GM12878 (cell line): ENCODE measurements at regions not wholly inside any gene's neighbourhood (a gene's known extent, or its start where the extent isn't known, plus 50 kb on each side); places are given as distances from the start of the nearest gene placed in this dataset.

Source experiments
- CEBPB ChIP-seq, 2 experiments: fragments of 150-350 bp in 1 of 2; IDR thresholded peaks; 2 replicates each; pipeline ENCODE4 v1.6.1; 2012 to 2014; ENCODE audit warnings: low read depth in 2 of 2, low read length in 2 of 2, borderline replicate concordance in 1 of 2, inconsistent platforms in 1 of 2
- CTCF ChIP-seq, 3 experiments: IDR thresholded peaks in 2 of 3; conservative IDR thresholded peaks in 1 of 3; 2 replicates each; pipeline ENCODE4 v1.5.1; 2011; ENCODE audit warnings: low read depth in 3 of 3, low read length in 3 of 3, mild to moderate bottlenecking in 3 of 3, control low read depth in 2 of 3, moderate library complexity in 2 of 3, inconsistent platforms in 1 of 3, mixed read lengths in 1 of 3; ENCODE audit not compliant: control insufficient read depth in 2 of 3, insufficient read depth in 1 of 3; ENCODE audit errors: extremely low read depth in 1 of 3
- E2F8 ChIP-seq: fragments of 450-650 bp; IDR thresholded peaks from 2 replicates; pipeline ENCODE4 v1.6.1; 2018; ENCODE audit warnings: mild to moderate bottlenecking, low read depth, moderate library complexity; ENCODE audit not compliant: partially characterized antibody
- EP300 ChIP-seq, 2 experiments: fragments of 150-350 bp in 1 of 2; IDR thresholded peaks; 2 replicates each; pipeline ENCODE4 v1.6.1; 2011 to 2012; ENCODE audit warnings: low read depth in 2 of 2, low read length in 2 of 2, borderline replicate concordance in 1 of 2, improper control_type of control experiment in 1 of 2, inconsistent platforms in 1 of 2; ENCODE audit not compliant: control insufficient read depth in 1 of 2
- HDAC2 ChIP-seq: fragments of 200-600 bp; sonication (generic); IDR thresholded peaks from 2 replicates; pipeline ENCODE4 v1.6.1; 2017
- NFYB ChIP-seq: IDR thresholded peaks from 2 replicates; pipeline ENCODE4 v1.6.1; 2011; ENCODE audit warnings: low read depth, mild to moderate bottlenecking, low read length, improper control_type of control experiment, moderate library complexity; ENCODE audit not compliant: insufficient read depth
- REST ChIP-seq: IDR thresholded peaks from 2 replicates; pipeline ENCODE4 v1.6.1; 2012; ENCODE audit warnings: mild to moderate bottlenecking, low read depth, low read length
- TAF1 ChIP-seq: IDR thresholded peaks from 2 replicates; pipeline ENCODE4 v1.6.1; 2011; ENCODE audit warnings: mild to moderate bottlenecking, low read depth, low read length, borderline replicate concordance
- TCF12 ChIP-seq: IDR thresholded peaks from 2 replicates; pipeline ENCODE4 v1.6.1; 2011; ENCODE audit warnings: low read depth, mild to moderate bottlenecking, low read length
- TF ChIP-seq, protein P1 (sequence below): fragments of 450-650 bp; IDR thresholded peaks from 2 replicates; pipeline ENCODE4 v1.6.1; 2017; ENCODE audit warnings: mild to moderate bottlenecking

DNA sequence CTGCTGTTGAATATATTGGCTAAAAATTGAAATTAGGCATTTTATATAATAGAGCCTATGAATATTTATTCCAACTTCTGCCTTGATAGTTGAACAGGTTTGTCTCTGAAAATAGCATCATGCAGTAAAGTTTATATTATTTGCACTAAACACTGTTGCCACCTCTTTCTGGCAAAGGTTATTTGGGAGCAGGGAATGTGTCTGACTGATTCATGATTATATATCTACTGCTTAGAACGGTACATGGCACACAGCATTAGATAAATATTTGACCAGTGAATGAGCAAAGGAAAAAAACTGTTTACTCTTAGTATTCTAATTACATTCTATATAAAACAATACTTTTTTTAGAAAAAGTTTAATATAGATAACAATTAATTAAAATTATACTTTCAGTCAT lies 123.1 kb upstream of the MGAT4C start:
- TF ChIP-seq E2F8 (no peak), CTCF (IDR thresholded peaks at IDR 0.05 in 2 of 3, conservative IDR thresholded peaks at IDR 0.05 in 1 of 3; ENCODE audit: control insufficient read depth in 2 of 3, extremely low read depth in 1 of 3, insufficient read depth in 1 of 3, low read depth in 3 of 3, low read length in 3 of 3) (no peak), REST (no peak), HDAC2 (no peak), TAF1 (no peak), NFYB (no peak), CEBPB (IDR thresholded peaks at IDR 0.05; ENCODE audit: borderline replicate concordance in 1 of 2, low read depth in 2 of 2, low read length in 2 of 2) (no peak), TCF12 (no peak), EP300 (IDR thresholded peaks at IDR 0.05; ENCODE audit: borderline replicate concordance in 1 of 2, control insufficient read depth in 1 of 2, low read depth in 2 of 2, low read length in 2 of 2) (no peak)
- TF ChIP-seq, protein P1, sequence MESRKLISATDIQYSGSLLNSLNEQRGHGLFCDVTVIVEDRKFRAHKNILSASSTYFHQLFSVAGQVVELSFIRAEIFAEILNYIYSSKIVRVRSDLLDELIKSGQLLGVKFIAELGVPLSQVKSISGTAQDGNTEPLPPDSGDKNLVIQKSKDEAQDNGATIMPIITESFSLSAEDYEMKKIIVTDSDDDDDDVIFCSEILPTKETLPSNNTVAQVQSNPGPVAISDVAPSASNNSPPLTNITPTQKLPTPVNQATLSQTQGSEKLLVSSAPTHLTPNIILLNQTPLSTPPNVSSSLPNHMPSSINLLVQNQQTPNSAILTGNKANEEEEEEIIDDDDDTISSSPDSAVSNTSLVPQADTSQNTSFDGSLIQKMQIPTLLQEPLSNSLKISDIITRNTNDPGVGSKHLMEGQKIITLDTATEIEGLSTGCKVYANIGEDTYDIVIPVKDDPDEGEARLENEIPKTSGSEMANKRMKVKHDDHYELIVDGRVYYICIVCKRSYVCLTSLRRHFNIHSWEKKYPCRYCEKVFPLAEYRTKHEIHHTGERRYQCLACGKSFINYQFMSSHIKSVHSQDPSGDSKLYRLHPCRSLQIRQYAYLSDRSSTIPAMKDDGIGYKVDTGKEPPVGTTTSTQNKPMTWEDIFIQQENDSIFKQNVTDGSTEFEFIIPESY, result no peak
